Activated T-helper 9 cell treated with anti-CD3 and anti-CD28 coated beads, Interleukin-2, amount 50 U/mL, for 16 hours (primary cell): ENCODE measurements at regions not wholly inside any gene's neighbourhood (a gene's known extent, or its start where the extent isn't known, plus 50 kb on each side); places are given as distances from the start of the nearest gene placed in this dataset.

ENCODE experiments used
- DNase-seq: peaks from one replicate; pipeline ENCODE4 v3.0.0-alpha.2; 2020; ENCODE audit warnings: low read depth

GRCh38 chr14:86712727-86713126 lies 1182.8 kb downstream of the FLRT2 start:
- no peak for DNase-seq

GRCh38 chr14:86712176-86712575 lies 1182.2 kb downstream of the FLRT2 start:
- no peak for DNase-seq

DNA sequence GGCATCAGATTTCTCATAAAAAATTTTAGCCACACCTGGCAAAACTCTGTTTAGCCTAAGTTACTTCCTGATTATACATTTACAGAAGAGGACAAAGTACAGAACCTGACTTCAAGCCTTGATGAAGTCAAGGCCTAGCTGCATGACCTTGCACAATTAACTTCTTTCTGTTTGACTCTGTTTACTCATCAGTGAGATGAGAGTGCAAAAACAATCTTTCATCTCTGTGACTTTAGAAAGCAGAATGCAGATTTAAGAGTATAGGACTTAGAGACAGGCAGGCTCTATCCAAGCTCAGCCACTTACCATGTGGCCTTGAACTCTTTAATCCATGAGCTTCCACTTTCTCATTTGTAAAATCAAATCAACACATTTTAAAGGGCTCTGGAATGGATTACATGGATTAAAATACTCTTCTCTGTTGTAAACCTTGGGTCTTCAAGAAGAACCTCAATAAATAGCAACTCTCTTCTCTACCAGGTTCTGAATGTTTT lies 1178.9 kb downstream of the FLRT2 start:
- no peak for DNase-seq

- no peak for DNase-seq
Observed at GRCh38 chr14:86707071-86707470, 1177.1 kb downstream of the FLRT2 start.

- no peak for DNase-seq
Observed at GRCh38 chr14:86683561-86683960, 1153.6 kb downstream of the FLRT2 start.

DNA sequence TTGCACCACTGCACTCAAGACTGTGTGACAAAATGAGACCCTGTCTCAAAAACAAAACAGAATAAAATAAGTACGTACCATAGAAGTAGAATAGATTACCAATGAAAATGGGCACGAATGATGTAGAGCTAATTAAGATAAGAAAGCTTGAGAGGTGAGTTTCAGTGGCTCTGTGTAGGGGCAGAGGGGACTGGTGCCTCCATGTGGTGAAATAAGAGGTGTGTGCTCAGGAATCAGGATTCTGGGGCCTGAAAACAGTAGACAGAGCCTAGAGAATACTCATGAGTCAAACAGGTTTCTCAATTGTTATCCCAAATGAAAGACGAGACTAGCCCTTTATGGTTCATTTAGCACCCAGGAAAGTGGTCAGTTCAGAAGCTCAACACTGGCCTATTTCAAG lies 1145.1 kb downstream of the FLRT2 start:
- DNase-seq, result no peak

- DNase-seq, result no peak
Observed at GRCh38 chr14:86673523-86673969, 1143.6 kb downstream of the FLRT2 start.

DNA sequence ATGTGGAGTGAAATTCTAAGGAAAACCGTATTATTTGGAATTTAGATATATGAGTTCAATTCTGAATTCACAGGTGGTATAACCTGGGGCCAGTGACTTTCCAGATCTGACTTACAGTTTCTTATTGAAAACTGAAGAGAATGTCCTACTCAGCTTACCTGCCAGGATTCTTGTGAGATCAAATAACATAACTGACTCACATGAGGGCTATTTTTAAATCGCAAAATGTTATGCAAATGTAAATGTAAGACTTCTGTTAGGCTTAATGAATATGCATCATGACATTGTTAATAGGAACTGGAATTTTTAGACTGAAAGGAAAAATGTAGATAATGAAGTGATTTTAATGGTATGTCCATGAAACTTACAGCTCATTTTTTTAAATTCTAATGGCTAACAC lies 1142.1 kb downstream of the FLRT2 start:
- no peak for DNase-seq

DNA sequence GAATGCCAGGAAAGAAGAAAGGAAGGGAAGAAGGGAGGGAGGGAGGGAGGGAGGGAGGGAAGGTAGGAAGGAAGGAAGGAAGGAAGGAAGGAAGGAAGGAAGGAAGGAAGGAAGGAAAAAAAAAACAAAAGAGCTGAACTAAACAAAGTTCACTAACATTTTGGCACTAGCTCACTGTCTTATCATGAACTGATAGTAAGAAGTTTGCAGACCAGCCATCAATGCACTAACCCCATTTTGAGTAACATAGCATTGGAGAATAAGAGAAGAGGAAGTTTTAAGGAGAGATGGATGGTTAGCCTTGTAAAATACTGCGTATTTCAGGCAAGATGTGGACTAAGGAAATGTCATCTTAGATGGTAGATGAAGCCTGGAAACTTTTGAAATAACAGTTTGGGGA lies 1136.0 kb downstream of the FLRT2 start:
- no peak for DNase-seq

DNA sequence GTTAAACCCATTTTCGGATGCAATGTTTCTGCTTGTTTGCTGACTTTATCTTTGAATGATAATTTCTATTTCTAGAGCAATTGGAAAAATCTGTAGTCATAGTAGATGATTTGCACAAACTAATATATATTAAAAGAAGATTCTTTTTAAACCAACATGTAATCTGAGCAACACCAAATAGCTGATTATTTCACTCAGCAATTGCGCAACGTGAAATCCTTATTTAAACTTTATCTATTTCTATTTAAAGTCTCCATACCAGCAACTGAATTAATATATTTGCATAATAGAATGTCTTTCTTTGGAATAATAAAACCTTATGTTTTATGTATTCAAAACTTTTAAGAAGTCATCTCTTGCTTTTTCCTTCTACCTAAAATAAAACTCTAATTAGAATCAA lies 1132.4 kb downstream of the FLRT2 start:
- no peak for DNase-seq

DNA sequence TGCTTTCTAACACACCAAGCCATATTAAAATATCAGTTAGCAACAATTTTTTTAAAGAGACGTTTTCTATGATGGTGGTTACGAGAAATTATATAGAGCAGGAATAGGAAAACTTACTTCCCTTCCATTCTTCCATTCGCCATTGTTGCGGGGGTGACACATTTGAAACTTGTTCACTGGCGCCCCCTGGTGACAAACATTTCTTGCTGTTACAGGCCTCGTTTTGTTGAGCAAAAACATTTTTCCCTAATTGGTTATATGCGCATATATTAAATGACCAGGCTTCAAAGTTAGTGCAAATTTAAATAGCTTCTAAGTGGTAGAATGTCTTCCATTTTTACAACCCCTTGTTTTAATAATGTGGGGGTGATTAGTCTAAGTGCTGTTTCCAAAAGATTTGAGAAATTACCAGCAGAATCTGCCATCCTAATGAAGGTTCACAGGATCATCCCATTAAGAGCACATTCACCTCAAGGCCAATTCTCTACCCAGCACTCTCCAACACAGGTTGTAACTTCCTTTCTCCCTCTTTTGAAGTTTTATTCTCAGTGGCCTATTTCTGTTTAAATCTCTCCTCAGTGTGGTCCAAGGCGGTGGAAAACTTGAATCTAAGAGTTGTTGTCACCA lies 1124.7 kb downstream of the FLRT2 start:
- DNase-seq, result no peak

- no peak for DNase-seq
Observed at GRCh38 chr14:86652526-86652925, 1122.6 kb downstream of the FLRT2 start.

DNA sequence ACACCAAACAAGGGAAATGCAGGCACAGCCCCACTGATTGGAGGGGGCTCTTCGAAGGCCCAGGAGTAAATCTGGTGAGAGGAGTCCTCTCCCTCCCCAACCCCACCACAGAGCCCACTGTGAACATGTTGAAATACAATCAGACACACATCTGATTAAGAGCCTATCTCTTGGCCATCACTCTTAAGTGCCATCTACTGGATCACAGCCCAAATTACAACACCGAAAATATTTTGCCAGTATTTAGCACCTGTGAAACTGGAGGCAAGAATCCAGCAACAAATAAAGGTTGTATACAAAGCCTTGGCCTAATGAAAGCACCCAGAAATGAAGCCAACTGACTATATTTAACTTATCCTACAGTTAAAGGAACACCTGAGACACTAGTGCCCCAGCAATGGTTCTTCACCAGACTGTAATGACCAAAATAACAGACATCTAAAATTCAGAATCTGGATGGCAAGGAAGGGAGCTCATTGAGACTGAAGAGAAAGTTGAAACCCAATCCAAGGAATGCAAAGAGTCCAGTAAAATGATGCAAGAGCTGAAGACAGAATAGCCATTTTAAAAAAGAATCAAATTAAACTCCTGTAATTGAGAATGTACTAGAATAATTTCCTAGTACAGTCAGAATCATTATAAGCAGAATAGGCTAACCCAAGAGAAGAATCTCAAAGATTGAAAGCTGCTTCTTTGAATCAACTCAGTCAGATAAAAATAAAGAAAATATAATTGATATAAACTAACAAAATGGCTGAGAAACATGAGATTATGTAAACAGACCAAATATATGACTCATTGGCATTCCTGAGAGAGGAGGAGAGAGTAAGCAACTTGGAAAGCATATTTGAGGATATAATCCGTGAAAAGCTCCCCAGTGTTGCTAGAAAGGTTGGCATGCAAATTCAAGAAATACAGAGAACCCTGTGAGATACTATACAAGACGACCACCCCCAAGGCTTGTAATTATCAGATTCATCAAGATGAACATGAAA lies 1117.0 kb downstream of the FLRT2 start:
- no peak for DNase-seq

DNA sequence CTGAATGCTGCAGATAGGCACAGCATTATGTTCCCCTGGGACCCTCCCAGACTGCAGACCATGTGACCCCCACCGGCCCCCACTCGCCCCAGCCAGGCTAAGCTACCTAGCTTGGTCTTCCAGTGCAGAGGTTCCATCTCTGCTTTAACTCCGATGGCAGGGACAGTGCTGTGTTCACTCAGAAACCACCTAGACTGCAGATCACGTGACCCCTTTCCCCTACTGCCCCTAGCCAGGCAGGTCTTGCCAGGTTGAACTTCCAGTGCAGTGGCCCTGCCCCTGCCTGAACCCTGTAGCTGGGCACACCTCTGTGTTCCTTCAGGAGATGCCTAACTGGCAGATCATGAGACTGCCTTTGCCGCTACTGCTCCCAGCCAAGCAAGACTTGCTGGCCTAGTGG lies 1116.2 kb downstream of the FLRT2 start:
- no peak for DNase-seq

GRCh38 chr14:86641310-86641709 lies 1111.4 kb downstream of the FLRT2 start:
- DNase-seq, result no peak

GRCh38 chr14:86640288-86640687 lies 1110.3 kb downstream of the FLRT2 start:
- no peak for DNase-seq

- no peak for DNase-seq
Observed at GRCh38 chr14:86639666-86640065, 1109.7 kb downstream of the FLRT2 start.

GRCh38 chr14:86639146-86639545 lies 1109.2 kb downstream of the FLRT2 start:
- no peak for DNase-seq

DNA sequence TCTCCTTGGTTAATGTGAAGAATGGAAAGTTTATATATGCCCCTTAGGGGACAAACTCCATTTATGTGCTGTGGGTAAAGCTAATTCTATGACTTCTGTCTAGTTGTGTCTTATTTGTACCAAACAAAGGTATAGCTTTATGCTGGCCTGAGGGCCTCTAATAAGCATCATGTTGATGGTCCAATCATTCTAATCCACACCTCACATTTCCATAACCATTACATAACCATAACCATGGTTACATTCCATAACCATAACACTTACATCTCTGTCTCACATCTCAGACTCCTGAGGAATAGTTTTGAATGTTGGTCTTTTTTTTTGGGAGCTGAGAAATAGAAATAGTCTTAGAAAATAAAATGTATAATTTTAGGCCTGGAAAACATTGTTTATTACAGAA lies 1097.1 kb downstream of the FLRT2 start:
- DNase-seq, result no peak

- no peak for DNase-seq
Observed at GRCh38 chr14:86626530-86626929, 1096.6 kb downstream of the FLRT2 start.

- no peak for DNase-seq
Observed at GRCh38 chr14:86625637-86626036, 1095.7 kb downstream of the FLRT2 start.

DNA sequence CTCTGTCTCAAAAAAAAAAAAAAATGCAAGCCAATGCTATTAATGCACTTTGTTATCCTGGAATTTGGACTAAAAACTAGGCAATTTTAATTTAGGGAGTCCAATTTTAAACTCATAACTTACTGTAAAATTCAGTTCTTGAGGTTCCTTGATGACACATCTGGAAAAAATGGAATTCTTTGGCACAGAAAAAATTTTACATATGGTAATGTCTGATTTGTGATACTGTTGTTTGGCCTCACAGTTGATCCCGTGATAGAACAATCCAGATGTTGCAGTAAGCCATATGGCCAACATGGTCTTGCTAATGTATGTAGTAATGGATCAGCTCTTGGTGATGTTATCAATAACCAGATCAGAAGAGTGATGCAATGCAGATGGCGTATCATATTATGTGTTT lies 1089.8 kb downstream of the FLRT2 start:
- DNase-seq, result no peak

DNA sequence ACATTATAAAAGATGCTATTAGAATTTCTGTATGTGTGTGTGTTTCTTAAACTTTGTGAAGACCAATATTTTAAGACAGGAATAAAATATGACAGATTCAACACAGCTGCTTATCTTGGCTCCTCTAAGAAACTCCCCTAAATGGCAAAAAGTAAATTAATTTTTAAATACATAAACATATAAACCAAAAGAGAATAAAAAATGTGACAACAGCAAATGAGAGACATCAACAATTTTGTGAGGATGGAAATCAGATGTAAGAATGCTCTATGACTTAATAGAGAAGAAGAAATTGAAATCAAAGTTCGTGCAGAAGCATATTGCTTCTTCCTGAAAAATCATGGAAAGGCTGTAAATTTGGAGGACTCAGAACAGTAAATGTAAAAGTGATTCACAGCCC lies 1083.8 kb downstream of the FLRT2 start:
- DNase-seq, result no peak
